Tibial nerve (tissue), 3 donors: ENCODE measurements at regions not wholly inside any gene's neighbourhood (a gene's known extent, or its start where the extent isn't known, plus 50 kb on each side); places are given as distances from the start of the nearest gene placed in this dataset.

Source experiments
- POLR2A ChIP-seq, 2 donors: fragments of 450-650 bp; IDR thresholded peaks; one replicate each; pipeline ENCODE4 v1.6.1; 2017; ENCODE audit warnings: antibody characterized with exemption in 2 of 2, mild to moderate bottlenecking in 2 of 2, moderate library complexity in 2 of 2
- TF ChIP-seq, protein P1 (sequence below), 5 experiments: fragments of 200-600 bp in 3 of 5; fragments of 450-650 bp in 2 of 5; sonication (generic) in 3 of 5; IDR thresholded peaks; one replicate each; pipeline ENCODE4 v1.5.1; 2016 to 2019; ENCODE audit warnings: antibody characterized with exemption in 5 of 5, mild to moderate bottlenecking in 3 of 5, moderate library complexity in 2 of 5

DNA sequence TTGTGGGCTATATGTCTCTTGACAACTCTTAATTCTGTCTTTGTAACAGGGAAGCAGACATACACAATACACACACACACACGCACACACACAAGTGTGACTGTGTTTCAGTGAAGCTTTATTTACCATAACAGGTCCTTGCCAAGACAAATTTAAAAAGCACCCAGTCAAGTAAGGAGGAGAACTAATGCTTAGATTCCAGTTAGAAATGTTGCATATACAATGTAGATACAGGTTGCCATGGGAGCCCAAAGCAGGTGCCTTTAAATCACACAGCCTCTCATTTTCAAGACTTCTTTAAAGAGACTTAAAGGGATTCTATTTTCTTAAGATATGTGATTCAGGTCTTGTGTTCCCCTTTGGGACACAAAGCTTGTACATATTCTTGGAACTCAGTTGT lies 1551.9 kb downstream of the EFNB2 start:
- TF ChIP-seq, protein P1, sequence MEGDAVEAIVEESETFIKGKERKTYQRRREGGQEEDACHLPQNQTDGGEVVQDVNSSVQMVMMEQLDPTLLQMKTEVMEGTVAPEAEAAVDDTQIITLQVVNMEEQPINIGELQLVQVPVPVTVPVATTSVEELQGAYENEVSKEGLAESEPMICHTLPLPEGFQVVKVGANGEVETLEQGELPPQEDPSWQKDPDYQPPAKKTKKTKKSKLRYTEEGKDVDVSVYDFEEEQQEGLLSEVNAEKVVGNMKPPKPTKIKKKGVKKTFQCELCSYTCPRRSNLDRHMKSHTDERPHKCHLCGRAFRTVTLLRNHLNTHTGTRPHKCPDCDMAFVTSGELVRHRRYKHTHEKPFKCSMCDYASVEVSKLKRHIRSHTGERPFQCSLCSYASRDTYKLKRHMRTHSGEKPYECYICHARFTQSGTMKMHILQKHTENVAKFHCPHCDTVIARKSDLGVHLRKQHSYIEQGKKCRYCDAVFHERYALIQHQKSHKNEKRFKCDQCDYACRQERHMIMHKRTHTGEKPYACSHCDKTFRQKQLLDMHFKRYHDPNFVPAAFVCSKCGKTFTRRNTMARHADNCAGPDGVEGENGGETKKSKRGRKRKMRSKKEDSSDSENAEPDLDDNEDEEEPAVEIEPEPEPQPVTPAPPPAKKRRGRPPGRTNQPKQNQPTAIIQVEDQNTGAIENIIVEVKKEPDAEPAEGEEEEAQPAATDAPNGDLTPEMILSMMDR (IDR thresholded peaks at IDR 0.05), result no peak
- no peak for TF ChIP-seq POLR2A (IDR thresholded peaks at IDR 0.05)
